Panc1 (cell line): ENCODE measurements at regions not wholly inside any gene's neighbourhood (a gene's known extent, or its start where the extent isn't known, plus 50 kb on each side); places are given as distances from the start of the nearest gene placed in this dataset.

Experiments used
- ATAC-seq: fragments of 200-7000 bp; cut with Tn5 transposase; 2 replicates; pipeline ENCODE4 v1.9.1; 2020; ENCODE audit warnings: mild to moderate bottlenecking, moderate library complexity
- BruUV-seq: library from RNA; stranded (reverse); fragments of 400-500 nt; replicated peaks from 2 replicates; lab custom pipeline; 2021; lab: Mats Ljungman, UMichigan
- CTCF ChIA-PET: fragments of 300-600 bp; sonication (Branson Sonifier 250); formaldehyde crosslinking; loops from one replicate; lab custom pipeline; 2022; ENCODE audit warnings: antibody characterized with exemption; lab: Charles Lee
- POLR2A ChIA-PET: fragments of 300-600 bp; sonication (Branson Sonifier 250); formaldehyde crosslinking; loops from one replicate; lab custom pipeline; 2022; ENCODE audit warnings: antibody characterized with exemption; lab: Charles Lee
- DNase-seq: peaks from one replicate; pipeline ENCODE4 v3.0.0-alpha.2; 2010; ENCODE audit warnings: low read depth, low spot score
- H3K27ac ChIP-seq: 2 replicates; pipeline ENCODE4 v1.5.1; 2011; ENCODE audit warnings: mild to moderate bottlenecking, low read length, inconsistent platforms
- H3K27me3 ChIP-seq: fragments of 200-500 bp; sonication (Bioruptor generic); 2 replicates; pipeline ENCODE4 v1.6.0; 2014; ENCODE audit warnings: low read length, inconsistent platforms; ENCODE audit not compliant: control insufficient read depth, insufficient read depth
- H3K36me3 ChIP-seq: fragments of 200-500 bp; sonication (Bioruptor generic); 2 replicates; pipeline ENCODE4 v1.5.1; 2014; ENCODE audit warnings: inconsistent platforms, mild to moderate bottlenecking, low read length, moderate library complexity; ENCODE audit not compliant: control insufficient read depth, insufficient read depth
- H3K4me1 ChIP-seq: 2 replicates; pipeline ENCODE4 v1.5.1; 2011; ENCODE audit warnings: inconsistent platforms, mild to moderate bottlenecking, low read length, moderate library complexity; ENCODE audit not compliant: control insufficient read depth, insufficient read depth
- H3K4me3 ChIP-seq, 2 experiments: 2 replicates each; pipeline ENCODE4 v1.5.1; 2011 to 2012; ENCODE audit warnings: low read depth in 2 of 2, low read length in 2 of 2, mild to moderate bottlenecking in 2 of 2, inconsistent platforms in 1 of 2, moderate library complexity in 1 of 2
- H3K9me3 ChIP-seq: fragments of 200-500 bp; sonication (Bioruptor generic); 2 replicates; pipeline ENCODE4 v1.5.1; 2014; ENCODE audit warnings: low read depth, mild to moderate bottlenecking, inconsistent platforms, low read length, moderate library complexity; ENCODE audit not compliant: control insufficient read depth, insufficient read depth
- CTCF ChIP-seq: fragments of 450-650 bp; IDR thresholded peaks from 2 replicates; pipeline ENCODE4 v1.5.1; 2017; ENCODE audit warnings: mild to moderate bottlenecking
- POLR2AphosphoS5 ChIP-seq: IDR thresholded peaks from 2 replicates; pipeline ENCODE4 v1.6.1; 2012; ENCODE audit warnings: mild to moderate bottlenecking, low read depth, low read length, moderate library complexity
- REST ChIP-seq, 2 experiments: IDR thresholded peaks; 2 replicates each; pipeline ENCODE4 v1.6.1; 2011 to 2012; ENCODE audit warnings: low read depth in 2 of 2, control low read depth in 1 of 2, low read length in 1 of 2, mild to moderate bottlenecking in 1 of 2, moderate library complexity in 1 of 2; ENCODE audit not compliant: insufficient read depth in 1 of 2
- SIN3A ChIP-seq: IDR thresholded peaks from 2 replicates; pipeline ENCODE4 v1.6.1; 2012; ENCODE audit warnings: low read depth, mild to moderate bottlenecking, low read length, moderate library complexity, borderline replicate concordance; ENCODE audit not compliant: insufficient read depth
- TCF7L2 ChIP-seq: IDR thresholded peaks from 2 replicates; pipeline ENCODE4 v1.6.1; 2011; ENCODE audit warnings: mild to moderate bottlenecking, low read depth, low read length, inconsistent platforms
- in situ Hi-C: cut with HindIII; loops from 2 replicates; pipeline ENCODE4 v1.10.0; 2016; ENCODE audit warnings: low sequenced_read_pairs, low pct_unique_long_range_greater_than_20kb
- intact Hi-C: fragments of 100-400 bp; cut with micrococcal nuclease; formaldehyde crosslinking; loops from one replicate; pipeline ENCODE4 v1.10.0; 2022; ENCODE audit not compliant: unreplicated experiment

GRCh38 chr6:91539456-91539855 lies 952.6 kb upstream of the MAP3K7 start:
- TF ChIP-seq SIN3A = no peak
- TF ChIP-seq TCF7L2 = no peak
- TF ChIP-seq CTCF = no peak
- no peak for TF ChIP-seq REST (IDR thresholded peaks at IDR 0.05; ENCODE audit: insufficient read depth in 1 of 2, low read depth in 2 of 2, low read length in 1 of 2)
- TF ChIP-seq POLR2AphosphoS5 = no peak
- CTCF ChIA-PET = no interaction called here
- BruUV-seq = no TSS peak

GRCh38 chr6:91538622-91539021 lies 951.8 kb upstream of the MAP3K7 start:
- in situ Hi-C loops (no loop called here), intact Hi-C loops (no loop called here)
- DNase-seq = no peak
- BruUV-seq = no TSS peak
- Histone ChIP-seq H3K4me3 (no peak overlapping the region), H3K4me1 (no peaks in the 10 kb centered on the region), H3K27me3 (no peaks in the 10 kb centered on the region), H3K27ac (no peak overlapping the region), H3K36me3 (no peaks in the 10 kb centered on the region), H3K9me3 (no peaks in the 10 kb centered on the region)
- CTCF ChIA-PET = no interaction called here
- TF ChIP-seq CTCF (no peak), POLR2AphosphoS5 (no peak), SIN3A (no peak), REST (IDR thresholded peaks at IDR 0.05; ENCODE audit: insufficient read depth in 1 of 2, low read depth in 2 of 2, low read length in 1 of 2) (no peak), TCF7L2 (no peak)
- POLR2A ChIA-PET = no interaction called here
- ATAC-seq = no peak

More at GRCh38 chr6:91539456-91539855, 952.6 kb upstream of the MAP3K7 start:
- DNase-seq = no peak
- Histone ChIP-seq H3K27ac (no peak overlapping the region), H3K4me3 (no peak overlapping the region), H3K9me3 (no peaks in the 10 kb centered on the region), H3K27me3 (no peaks in the 10 kb centered on the region), H3K4me1 (no peaks in the 10 kb centered on the region), H3K36me3 (no peaks in the 10 kb centered on the region)
- intact Hi-C loops (no loop called here), in situ Hi-C loops (no loop called here)
- no peak for ATAC-seq
- POLR2A ChIA-PET = no interaction called here
